ENCODE measurements at regions not wholly inside any gene's neighbourhood (a gene's known extent, or its start where the extent isn't known, plus 50 kb on each side); places are given as distances from the start of the nearest gene placed in this dataset.

- TF ChIP-seq CTCF (IDR thresholded peaks at IDR 0.05) (no peak), CREM (CRISPR knock-in tag; IDR thresholded peaks at IDR 0.05) (no peak), TEAD4 (CRISPR knock-in tag; IDR thresholded peaks at IDR 0.05) (no peak), ETV6 (CRISPR knock-in tag; IDR thresholded peaks at IDR 0.05) (no peak), CBFB (CRISPR knock-in tag; IDR thresholded peaks at IDR 0.05; ENCODE audit: low read depth) (no peak), ATF3 (CRISPR knock-in tag; conservative IDR thresholded peaks at IDR 0.05) (no peak), JUN (CRISPR knock-in tag; IDR thresholded peaks at IDR 0.05) (no peak), ZNF263 (CRISPR knock-in tag; IDR thresholded peaks at IDR 0.05; ENCODE audit: low read depth) (no peak), CREB1 (CRISPR knock-in tag; IDR thresholded peaks at IDR 0.05) (no peak), ZBTB43 (CRISPR knock-in tag; IDR thresholded peaks at IDR 0.05) (no peak), ELF4 (CRISPR knock-in tag; IDR thresholded peaks at IDR 0.05; ENCODE audit: low read depth) (no peak)
These were observed 104.3 kb upstream of the ARL4C start for GRCh38 chr2:234601213-234601612.

All from WTC11 (cell line).